GM19238 (cell line): ENCODE measurements at regions not wholly inside any gene's neighbourhood (a gene's known extent, or its start where the extent isn't known, plus 50 kb on each side); places are given as distances from the start of the nearest gene placed in this dataset.
"Not testable (repeated sequence)": the region's sequence is repeated elsewhere in the genome, so short reads cannot be mapped to it uniquely, and the experiment has no call there.

Experiments
- DNase-seq: peaks from one replicate; pipeline ENCODE4 v3.0.0; 2011; ENCODE audit warnings: low spot score; ENCODE audit not compliant: insufficient read length

GRCh38 chr14:85830549-85830948 is 300.6 kb downstream of the FLRT2 start:
- DNase-seq = not testable (repeated sequence)

- not testable (repeated sequence) for DNase-seq
These were observed 299.7 kb downstream of the FLRT2 start for GRCh38 chr14:85829601-85830000.

- DNase-seq = no peak
These were observed 294.6 kb downstream of the FLRT2 start for GRCh38 chr14:85824526-85824925.

- DNase-seq = no peak
These were observed 292.3 kb downstream of the FLRT2 start for GRCh38 chr14:85822236-85822635.

- DNase-seq = no peak
These were observed 287.5 kb downstream of the FLRT2 start for GRCh38 chr14:85817430-85817829.

- no peak for DNase-seq
These were observed 283.1 kb downstream of the FLRT2 start for GRCh38 chr14:85813040-85813439.

- DNase-seq = no peak
These were observed 281.4 kb downstream of the FLRT2 start for GRCh38 chr14:85811340-85811739.

- no peak for DNase-seq
These were observed 269.7 kb downstream of the FLRT2 start for GRCh38 chr14:85799668-85800067.

GRCh38 chr14:85798856-85799255 is 268.9 kb downstream of the FLRT2 start:
- DNase-seq = no peak

GRCh38 chr14:85793533-85793932 is 263.6 kb downstream of the FLRT2 start:
- no peak for DNase-seq

- DNase-seq = no peak
These were observed 259.6 kb downstream of the FLRT2 start for GRCh38 chr14:85789506-85789905.

GRCh38 chr14:85788470-85789233 is 258.7 kb downstream of the FLRT2 start:
- DNase-seq = no peak

GRCh38 chr14:85766295-85766694 is 236.4 kb downstream of the FLRT2 start:
- DNase-seq = no peak

- DNase-seq = no peak
These were observed 234.9 kb downstream of the FLRT2 start for GRCh38 chr14:85764822-85765221.

- no peak for DNase-seq
These were observed 232.6 kb downstream of the FLRT2 start for GRCh38 chr14:85762526-85762925.

- no peak for DNase-seq
These were observed 222.2 kb downstream of the FLRT2 start for GRCh38 chr14:85752175-85752574.

- no peak for DNase-seq
These were observed 214.6 kb downstream of the FLRT2 start for GRCh38 chr14:85744573-85744972.

GRCh38 chr14:85732031-85732430 is 202.1 kb downstream of the FLRT2 start:
- no peak for DNase-seq

- DNase-seq = no peak
These were observed 201.2 kb downstream of the FLRT2 start for GRCh38 chr14:85731186-85731585.

- no peak for DNase-seq
These were observed 198.6 kb downstream of the FLRT2 start for GRCh38 chr14:85728476-85729065.

GRCh38 chr14:85714069-85714468 is 184.1 kb downstream of the FLRT2 start:
- no peak for DNase-seq

GRCh38 chr14:85711620-85712019 is 181.7 kb downstream of the FLRT2 start:
- no peak for DNase-seq
